Upper lobe of left lung (tissue), 4 donors: ENCODE measurements at regions not wholly inside any gene's neighbourhood (a gene's known extent, or its start where the extent isn't known, plus 50 kb on each side); places are given as distances from the start of the nearest gene placed in this dataset.

Source experiments
- CTCF ChIP-seq, 6 experiments: fragments of 450-650 bp in 4 of 6; fragments of 200-600 bp in 2 of 6; sonication (generic) in 2 of 6; IDR thresholded peaks; one replicate each; pipeline ENCODE4 v1.5.1; 2016 to 2019; ENCODE audit warnings: antibody characterized with exemption in 6 of 6
- EP300 ChIP-seq, 4 donors: sonication (generic); formaldehyde crosslinking; IDR thresholded peaks; one replicate each; pipeline ENCODE4 v1.5.1; 2017; ENCODE audit warnings: antibody characterized with exemption in 4 of 4, control low read depth in 2 of 4
- POLR2AphosphoS5 ChIP-seq, 2 donors: sonication (generic); formaldehyde crosslinking; IDR thresholded peaks; one replicate each; pipeline ENCODE4 v1.5.1; 2017; ENCODE audit warnings: antibody characterized with exemption in 2 of 2

- TF ChIP-seq EP300 (IDR thresholded peaks at IDR 0.05) (no peak), CTCF (IDR thresholded peaks at IDR 0.05) (no peak), POLR2AphosphoS5 (IDR thresholded peaks at IDR 0.05) (no peak)
These were observed 472.9 kb upstream of the GALNTL6 start for GRCh38 chr4:171340258-171340657.
